Astrocyte (in vitro differentiated cells and primary cell): ENCODE measurements at regions not wholly inside any gene's neighbourhood (a gene's known extent, or its start where the extent isn't known, plus 50 kb on each side); places are given as distances from the start of the nearest gene placed in this dataset.

Experiments
- DNase-seq: peaks from one replicate; pipeline ENCODE4 v3.0.0-alpha.2; 2010; ENCODE audit warnings: low read depth
- FAIRE-seq: peaks from 2 replicates; lab custom pipeline; 2011; peaks lifted over from hg19 to GRCh38; lab: Jason Lieb, UNC
- H2AFZ ChIP-seq: 2 replicates; pipeline ENCODE4 v1.6.0; 2012; ENCODE audit warnings: low read depth, low read length, inconsistent platforms
- H3K27ac ChIP-seq: 2 replicates; pipeline ENCODE4 v1.5.1; 2011; ENCODE audit warnings: low read depth, low read length, inconsistent platforms
- H3K27me3 ChIP-seq: 2 replicates; pipeline ENCODE4 v1.6.0; 2011; ENCODE audit warnings: low read length, inconsistent platforms; ENCODE audit not compliant: insufficient read depth
- H3K36me3 ChIP-seq: 2 replicates; pipeline ENCODE4 v1.5.1; 2011; ENCODE audit warnings: low read length, inconsistent platforms; ENCODE audit not compliant: insufficient read depth
- H3K4me1 ChIP-seq: 2 replicates; pipeline ENCODE4 v1.5.1; 2011; ENCODE audit warnings: low read length, inconsistent platforms; ENCODE audit not compliant: insufficient read depth
- H3K4me2 ChIP-seq: 2 replicates; pipeline ENCODE4 v1.6.0; 2012; ENCODE audit warnings: low read length, inconsistent platforms
- H3K4me3 ChIP-seq: 2 replicates; pipeline ENCODE4 v1.5.1; 2011; ENCODE audit warnings: low read depth, mild to moderate bottlenecking, low read length, inconsistent platforms; ENCODE audit not compliant: insufficient read depth
- H3K79me2 ChIP-seq: 2 replicates; pipeline ENCODE4 v1.6.0; 2012; ENCODE audit warnings: mild to moderate bottlenecking, low read length, inconsistent platforms; ENCODE audit not compliant: insufficient read depth
- H3K9ac ChIP-seq: 2 replicates; pipeline ENCODE4 v1.6.0; 2012; ENCODE audit warnings: mild to moderate bottlenecking, low read length, inconsistent platforms
- H3K9me3 ChIP-seq: 2 replicates; pipeline ENCODE4 v1.5.1; 2012; ENCODE audit warnings: low read depth, mild to moderate bottlenecking, low read length, inconsistent platforms; ENCODE audit not compliant: insufficient read depth
- H4K20me1 ChIP-seq: 2 replicates; pipeline ENCODE4 v1.6.0; 2012; ENCODE audit warnings: low read length, inconsistent platforms; ENCODE audit not compliant: insufficient read depth
- H3K27ac Mint-ChIP-seq: one replicate; pipeline ENCODE4 v1.8.0; 2021; ENCODE audit warnings: mild to moderate bottlenecking, mixed read lengths; ENCODE audit not compliant: unreplicated experiment
- H3K27me3 Mint-ChIP-seq: one replicate; pipeline ENCODE4 v1.8.0; 2021; ENCODE audit warnings: low read depth, mixed read lengths; ENCODE audit not compliant: unreplicated experiment
- H3K36me3 Mint-ChIP-seq: one replicate; pipeline ENCODE4 v1.8.0; 2021; ENCODE audit warnings: low read depth, mixed read lengths; ENCODE audit not compliant: unreplicated experiment
- H3K4me1 Mint-ChIP-seq: one replicate; pipeline ENCODE4 v1.8.0; 2021; ENCODE audit warnings: low read depth, mixed read lengths; ENCODE audit not compliant: unreplicated experiment
- H3K4me3 Mint-ChIP-seq: one replicate; pipeline ENCODE4 v1.8.0; 2021; ENCODE audit warnings: mild to moderate bottlenecking, moderate library complexity, mixed read lengths; ENCODE audit not compliant: unreplicated experiment
- H3K9me3 Mint-ChIP-seq: one replicate; pipeline ENCODE4 v1.8.0; 2021; ENCODE audit warnings: mild to moderate bottlenecking, mixed read lengths; ENCODE audit not compliant: unreplicated experiment
- EZH2 ChIP-seq: IDR thresholded peaks from 2 replicates; pipeline ENCODE4 v1.6.1; 2012; ENCODE audit warnings: mild to moderate bottlenecking, low read length, inconsistent platforms; ENCODE audit not compliant: insufficient read depth
- TF ChIP-seq, protein P1 (sequence below): IDR thresholded peaks from 2 replicates; pipeline ENCODE4 v1.5.1; 2011; ENCODE audit warnings: low read depth, mild to moderate bottlenecking, inconsistent platforms, low read length, moderate library complexity; ENCODE audit not compliant: insufficient read depth

GRCh38 chr5:166719991-166720390 lies 1571.5 kb upstream of the WWC1 start:
- Mint-ChIP-seq H3K4me1 (peaks cover 26% of the 10 kb centered on the region), H3K4me3 (no peak overlapping the region), H3K27ac (peak overlapping the region; percentile 97), H3K36me3 (no peaks in the 10 kb centered on the region), H3K27me3 (no peaks in the 10 kb centered on the region), H3K9me3 (peaks cover 2% of the 10 kb centered on the region)
- Histone ChIP-seq H3K4me2 (no peak overlapping the region), H3K4me3 (no peak overlapping the region), H3K27me3 (no peaks in the 10 kb centered on the region), H4K20me1 (no peaks in the 10 kb centered on the region), H2AFZ (peak overlapping the region; percentile 5), H3K27ac (no peak overlapping the region), H3K4me1 (no peaks in the 10 kb centered on the region), H3K9ac (no peak overlapping the region), H3K9me3 (no peaks in the 10 kb centered on the region), H3K36me3 (no peaks in the 10 kb centered on the region), H3K79me2 (no peaks in the 10 kb centered on the region)
- no peak for DNase-seq
- FAIRE-seq: no peak
- TF ChIP-seq EZH2: no peak
- TF ChIP-seq, protein P1, sequence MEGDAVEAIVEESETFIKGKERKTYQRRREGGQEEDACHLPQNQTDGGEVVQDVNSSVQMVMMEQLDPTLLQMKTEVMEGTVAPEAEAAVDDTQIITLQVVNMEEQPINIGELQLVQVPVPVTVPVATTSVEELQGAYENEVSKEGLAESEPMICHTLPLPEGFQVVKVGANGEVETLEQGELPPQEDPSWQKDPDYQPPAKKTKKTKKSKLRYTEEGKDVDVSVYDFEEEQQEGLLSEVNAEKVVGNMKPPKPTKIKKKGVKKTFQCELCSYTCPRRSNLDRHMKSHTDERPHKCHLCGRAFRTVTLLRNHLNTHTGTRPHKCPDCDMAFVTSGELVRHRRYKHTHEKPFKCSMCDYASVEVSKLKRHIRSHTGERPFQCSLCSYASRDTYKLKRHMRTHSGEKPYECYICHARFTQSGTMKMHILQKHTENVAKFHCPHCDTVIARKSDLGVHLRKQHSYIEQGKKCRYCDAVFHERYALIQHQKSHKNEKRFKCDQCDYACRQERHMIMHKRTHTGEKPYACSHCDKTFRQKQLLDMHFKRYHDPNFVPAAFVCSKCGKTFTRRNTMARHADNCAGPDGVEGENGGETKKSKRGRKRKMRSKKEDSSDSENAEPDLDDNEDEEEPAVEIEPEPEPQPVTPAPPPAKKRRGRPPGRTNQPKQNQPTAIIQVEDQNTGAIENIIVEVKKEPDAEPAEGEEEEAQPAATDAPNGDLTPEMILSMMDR: no peak

DNA sequence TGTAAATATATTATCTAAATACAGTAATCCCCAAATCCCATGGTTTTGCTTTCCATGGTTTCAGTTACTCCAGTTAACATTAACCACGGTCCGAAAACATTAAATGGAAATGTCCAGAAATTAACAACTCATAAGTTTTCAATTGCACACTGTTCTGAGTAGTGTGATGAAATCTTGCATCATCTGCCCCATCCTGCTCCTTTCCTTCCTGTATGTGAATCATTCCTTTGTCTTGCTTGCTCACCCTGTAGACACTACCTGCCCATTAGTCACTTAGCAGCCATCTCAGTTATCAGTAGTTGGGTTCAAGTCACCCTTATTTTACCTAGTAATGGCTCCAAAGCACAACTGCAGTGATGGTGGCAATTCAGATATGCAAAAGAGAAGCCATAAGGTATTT lies 1568.5 kb upstream of the WWC1 start:
- H3K27me3 ChIP-seq: no peaks in the 10 kb centered on the region
- no peak overlapping the region for H3K27ac ChIP-seq
- Mint-ChIP-seq H3K9me3 (no peaks in the 10 kb centered on the region), H3K4me3 (no peak overlapping the region), H3K27me3 (no peaks in the 10 kb centered on the region), H3K4me1 (peaks cover 29% of the 10 kb centered on the region), H3K36me3 (no peaks in the 10 kb centered on the region), H3K27ac (peak overlapping the region; percentile 97)
- H2AFZ ChIP-seq: no peak overlapping the region
- no peak overlapping the region for H3K4me3 ChIP-seq
- H3K4me2 ChIP-seq: no peak overlapping the region
- no peaks in the 10 kb centered on the region for H3K4me1 ChIP-seq
- no peaks in the 10 kb centered on the region for H3K9me3 ChIP-seq
- no peaks in the 10 kb centered on the region for H4K20me1 ChIP-seq
- H3K79me2 ChIP-seq: no peaks in the 10 kb centered on the region
- DNase-seq (peak; percentile 44), FAIRE-seq (no peak)
- no peaks in the 10 kb centered on the region for H3K36me3 ChIP-seq
- TF ChIP-seq EZH2: no peak
- TF ChIP-seq, protein P1: no peak
- no peak overlapping the region for H3K9ac ChIP-seq

GRCh38 chr5:166724284-166724683 lies 1567.2 kb upstream of the WWC1 start:
- Histone ChIP-seq H3K4me3 (no peak overlapping the region), H3K9ac (no peak overlapping the region), H3K4me1 (no peaks in the 10 kb centered on the region), H3K79me2 (no peaks in the 10 kb centered on the region), H3K27me3 (no peaks in the 10 kb centered on the region), H2AFZ (no peak overlapping the region), H3K9me3 (no peaks in the 10 kb centered on the region), H3K4me2 (no peak overlapping the region), H3K36me3 (no peaks in the 10 kb centered on the region), H3K27ac (no peak overlapping the region), H4K20me1 (no peaks in the 10 kb centered on the region)
- TF ChIP-seq, protein P1: no peak
- no peak for TF ChIP-seq EZH2
- Mint-ChIP-seq H3K4me1 (peaks cover 28% of the 10 kb centered on the region), H3K4me3 (no peak overlapping the region), H3K27ac (no peak overlapping the region), H3K36me3 (no peaks in the 10 kb centered on the region), H3K9me3 (no peaks in the 10 kb centered on the region), H3K27me3 (no peaks in the 10 kb centered on the region)
- DNase-seq (no peak), FAIRE-seq (no peak)
